SK-N-SH treated with all-trans-retinoic acid at 6 μM for 48 hours (cell line): ENCODE measurements at regions not wholly inside any gene's neighbourhood (a gene's known extent, or its start where the extent isn't known, plus 50 kb on each side); places are given as distances from the start of the nearest gene placed in this dataset.

Experiments used
- ATAC-seq: fragments of 200-7000 bp; cut with Tn5 transposase; 3 replicates; pipeline ENCODE4 v1.9.1; 2020; ENCODE audit warnings: mild to moderate bottlenecking, moderate library complexity
- ARNTL ChIP-seq: fragments of 450-650 bp; formaldehyde crosslinking; IDR thresholded peaks from 2 replicates; pipeline ENCODE4 v1.5.0; 2020; ENCODE audit warnings: low read depth, mild to moderate bottlenecking, moderate library complexity, borderline replicate concordance
- CSDC2 ChIP-seq: fragments of 250-450 bp; sonication (Bioruptor Pico); IDR thresholded peaks from 2 replicates; pipeline ENCODE4 v1.5.0; 2020; ENCODE audit warnings: mild to moderate bottlenecking, moderate library complexity
- ESRRG ChIP-seq: fragments of 250-450 bp; sonication (Bioruptor Pico); IDR thresholded peaks from 2 replicates; pipeline ENCODE4 v1.6.1; 2021; ENCODE audit warnings: mild to moderate bottlenecking
- GLIS3 ChIP-seq: fragments of 250-450 bp; sonication (Bioruptor Pico); IDR thresholded peaks from 2 replicates; pipeline ENCODE4 v1.5.0; 2020; ENCODE audit warnings: mild to moderate bottlenecking, moderate library complexity
- ISL1 ChIP-seq: fragments of 250-450 bp; sonication (Bioruptor Pico); IDR thresholded peaks from 2 replicates; pipeline ENCODE4 v2.1.2; 2022; ENCODE audit warnings: mild to moderate bottlenecking, moderate library complexity
- OSR1 ChIP-seq: fragments of 250-450 bp; sonication (Bioruptor Pico); IDR thresholded peaks from 2 replicates; pipeline ENCODE4 v1.8.0; 2022; ENCODE audit warnings: moderate library complexity, mild to moderate bottlenecking, inconsistent platforms
- PPARA ChIP-seq: fragments of 250-450 bp; sonication (Bioruptor Pico); IDR thresholded peaks from 2 replicates; pipeline ENCODE4 v1.5.0; 2020; ENCODE audit warnings: mild to moderate bottlenecking, borderline replicate concordance
- RARB ChIP-seq: fragments of 250-450 bp; sonication (Bioruptor Pico); IDR thresholded peaks from 2 replicates; pipeline ENCODE4 v1.8.0; 2021; ENCODE audit warnings: mild to moderate bottlenecking, moderate library complexity
- SNAI2 ChIP-seq: fragments of 250-450 bp; sonication (Bioruptor Pico); IDR thresholded peaks from 2 replicates; pipeline ENCODE4 v1.5.0; 2020; ENCODE audit warnings: mild to moderate bottlenecking, moderate library complexity
- TCF4 ChIP-seq: fragments of 250-450 bp; sonication (Bioruptor Pico); IDR thresholded peaks from 2 replicates; pipeline ENCODE4 v1.8.0; 2021; ENCODE audit warnings: mild to moderate bottlenecking, moderate library complexity, borderline replicate concordance
- TOX ChIP-seq: fragments of 250-450 bp; sonication (Bioruptor Pico); IDR thresholded peaks from 2 replicates; pipeline ENCODE4 v1.8.0; 2021; ENCODE audit warnings: mild to moderate bottlenecking, moderate library complexity, borderline replicate concordance
- ZC3H10 ChIP-seq: fragments of 250-450 bp; sonication (Bioruptor Pico); IDR thresholded peaks from 2 replicates; pipeline ENCODE4 v1.5.1; 2021; ENCODE audit warnings: mild to moderate bottlenecking, moderate library complexity
- ZFP3 ChIP-seq: fragments of 250-450 bp; sonication (Bioruptor Pico); IDR thresholded peaks from 2 replicates; pipeline ENCODE4 v1.5.0; 2020; ENCODE audit warnings: mild to moderate bottlenecking, moderate library complexity
- ZFP30 ChIP-seq: fragments of 450-650 bp; formaldehyde crosslinking; IDR thresholded peaks from 2 replicates; pipeline ENCODE4 v1.5.0; 2022; ENCODE audit warnings: mild to moderate bottlenecking, moderate library complexity
- ZNF565 ChIP-seq: fragments of 450-650 bp; formaldehyde crosslinking; conservative IDR thresholded peaks from 2 replicates; pipeline ENCODE4 v1.5.0; 2020; ENCODE audit warnings: low read depth, mild to moderate bottlenecking, moderate library complexity
- ZNF70 ChIP-seq: fragments of 450-650 bp; formaldehyde crosslinking; IDR thresholded peaks from 2 replicates; pipeline ENCODE4 v1.5.0; 2020; ENCODE audit warnings: mild to moderate bottlenecking, moderate library complexity
- ZNF8 ChIP-seq: fragments of 450-650 bp; formaldehyde crosslinking; IDR thresholded peaks from 2 replicates; pipeline ENCODE4 v1.5.0; 2020; ENCODE audit warnings: mild to moderate bottlenecking, moderate library complexity
- TF ChIP-seq, protein P1 (sequence below): fragments of 250-450 bp; sonication (Bioruptor Pico); IDR thresholded peaks from 2 replicates; pipeline ENCODE4 v1.5.1; 2021; ENCODE audit warnings: mild to moderate bottlenecking, moderate library complexity
- TF ChIP-seq, protein P2 (sequence below): fragments of 250-450 bp; sonication (Bioruptor Pico); IDR thresholded peaks from 2 replicates; pipeline ENCODE4 v1.5.1; 2020; ENCODE audit warnings: low read depth, mild to moderate bottlenecking, moderate library complexity
- TF ChIP-seq, protein P3 (sequence below): fragments of 250-450 bp; sonication (Bioruptor Pico); IDR thresholded peaks from 2 replicates; pipeline ENCODE4 v1.5.0; 2020; ENCODE audit warnings: mild to moderate bottlenecking, moderate library complexity
- TF ChIP-seq, protein P4 (sequence below): fragments of 250-450 bp; sonication (Bioruptor Pico); IDR thresholded peaks from 2 replicates; pipeline ENCODE4 v1.8.0; 2021; ENCODE audit warnings: low read depth, mild to moderate bottlenecking, moderate library complexity, borderline replicate concordance
- TF ChIP-seq, protein P5 (sequence below): fragments of 250-450 bp; sonication (Bioruptor Pico); IDR thresholded peaks from 2 replicates; pipeline ENCODE4 v1.8.0; 2020; ENCODE audit warnings: mild to moderate bottlenecking, moderate library complexity, borderline replicate concordance

DNA sequence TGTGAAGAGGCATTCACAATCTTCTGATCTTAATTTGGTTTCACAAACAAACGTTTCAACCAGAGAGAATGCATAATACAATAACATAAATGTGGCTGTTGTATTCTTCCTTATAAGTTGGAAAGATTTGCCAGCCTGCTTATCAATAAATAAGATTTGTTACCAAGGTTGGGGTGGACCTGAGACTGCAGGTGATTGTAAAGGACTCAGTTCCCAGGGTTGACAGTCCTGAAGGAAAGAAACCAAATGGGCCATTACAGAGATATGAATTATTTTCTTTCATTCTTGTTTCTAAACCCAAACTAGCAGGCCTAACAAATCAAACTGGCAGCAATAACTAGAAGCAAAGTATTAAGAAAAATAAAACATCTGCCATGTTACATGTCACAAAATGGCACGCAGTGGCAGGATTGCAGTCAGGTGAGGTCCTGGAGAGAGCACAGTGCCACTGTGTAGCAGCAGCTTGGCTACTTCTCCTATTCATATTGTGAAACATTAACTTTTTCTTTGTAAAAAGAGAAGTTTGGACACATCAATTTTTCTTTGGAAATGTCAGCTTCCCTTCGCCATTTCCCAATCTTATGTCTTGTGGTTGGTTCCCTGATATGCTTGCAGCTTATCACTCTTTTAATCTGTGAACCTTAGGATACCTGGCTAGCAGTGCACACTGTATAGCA lies 133.8 kb upstream of the EMCN start (continued):
- TF ChIP-seq, protein P1, sequence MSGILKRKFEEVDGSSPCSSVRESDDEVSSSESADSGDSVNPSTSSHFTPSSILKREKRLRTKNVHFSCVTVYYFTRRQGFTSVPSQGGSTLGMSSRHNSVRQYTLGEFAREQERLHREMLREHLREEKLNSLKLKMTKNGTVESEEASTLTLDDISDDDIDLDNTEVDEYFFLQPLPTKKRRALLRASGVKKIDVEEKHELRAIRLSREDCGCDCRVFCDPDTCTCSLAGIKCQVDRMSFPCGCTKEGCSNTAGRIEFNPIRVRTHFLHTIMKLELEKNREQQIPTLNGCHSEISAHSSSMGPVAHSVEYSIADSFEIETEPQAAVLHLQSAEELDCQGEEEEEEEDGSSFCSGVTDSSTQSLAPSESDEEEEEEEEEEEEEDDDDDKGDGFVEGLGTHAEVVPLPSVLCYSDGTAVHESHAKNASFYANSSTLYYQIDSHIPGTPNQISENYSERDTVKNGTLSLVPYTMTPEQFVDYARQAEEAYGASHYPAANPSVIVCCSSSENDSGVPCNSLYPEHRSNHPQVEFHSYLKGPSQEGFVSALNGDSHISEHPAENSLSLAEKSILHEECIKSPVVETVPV (CRISPR knock-in tag), result no peak
- TF ChIP-seq OSR1 (CRISPR knock-in tag), result no peak
- no peak for TF ChIP-seq ZFP3 (CRISPR knock-in tag)
- TF ChIP-seq ZFP30 (CRISPR knock-in tag), result no peak
- TF ChIP-seq, protein P2, sequence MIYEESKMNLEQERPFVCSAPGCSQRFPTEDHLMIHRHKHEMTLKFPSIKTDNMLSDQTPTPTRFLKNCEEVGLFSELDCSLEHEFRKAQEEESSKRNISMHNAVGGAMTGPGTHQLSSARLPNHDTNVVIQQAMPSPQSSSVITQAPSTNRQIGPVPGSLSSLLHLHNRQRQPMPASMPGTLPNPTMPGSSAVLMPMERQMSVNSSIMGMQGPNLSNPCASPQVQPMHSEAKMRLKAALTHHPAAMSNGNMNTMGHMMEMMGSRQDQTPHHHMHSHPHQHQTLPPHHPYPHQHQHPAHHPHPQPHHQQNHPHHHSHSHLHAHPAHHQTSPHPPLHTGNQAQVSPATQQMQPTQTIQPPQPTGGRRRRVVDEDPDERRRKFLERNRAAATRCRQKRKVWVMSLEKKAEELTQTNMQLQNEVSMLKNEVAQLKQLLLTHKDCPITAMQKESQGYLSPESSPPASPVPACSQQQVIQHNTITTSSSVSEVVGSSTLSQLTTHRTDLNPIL (CRISPR knock-in tag), result no peak
- TF ChIP-seq ZNF70 (CRISPR knock-in tag), result no peak

DNA sequence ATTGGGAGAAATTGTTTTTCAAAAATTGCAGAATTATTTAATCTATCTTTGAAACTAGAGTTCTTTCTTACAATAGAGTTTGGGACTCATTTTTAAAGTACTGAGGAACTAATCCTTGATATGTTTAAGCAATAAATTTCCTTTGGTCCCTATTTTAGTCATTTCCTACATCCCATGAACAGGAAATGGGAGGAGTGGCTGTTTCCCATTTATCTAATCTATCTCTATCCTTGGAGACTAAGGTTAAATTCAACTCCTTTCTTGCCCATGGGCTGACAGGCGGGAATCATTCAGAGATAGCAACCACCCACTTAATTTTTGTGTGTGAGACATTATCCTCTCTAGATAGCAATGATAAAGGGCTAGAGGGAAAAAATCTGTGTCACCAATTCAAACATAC lies 131.6 kb upstream of the EMCN start:
- ATAC-seq, result no peak
- TF ChIP-seq PPARA (CRISPR knock-in tag) (no peak), TCF4 (CRISPR knock-in tag) (no peak), ZNF8 (no peak), ZFP3 (CRISPR knock-in tag) (no peak), ZNF565 (CRISPR knock-in tag) (no peak), RARB (CRISPR knock-in tag) (no peak), ISL1 (CRISPR knock-in tag) (no peak)

DNA sequence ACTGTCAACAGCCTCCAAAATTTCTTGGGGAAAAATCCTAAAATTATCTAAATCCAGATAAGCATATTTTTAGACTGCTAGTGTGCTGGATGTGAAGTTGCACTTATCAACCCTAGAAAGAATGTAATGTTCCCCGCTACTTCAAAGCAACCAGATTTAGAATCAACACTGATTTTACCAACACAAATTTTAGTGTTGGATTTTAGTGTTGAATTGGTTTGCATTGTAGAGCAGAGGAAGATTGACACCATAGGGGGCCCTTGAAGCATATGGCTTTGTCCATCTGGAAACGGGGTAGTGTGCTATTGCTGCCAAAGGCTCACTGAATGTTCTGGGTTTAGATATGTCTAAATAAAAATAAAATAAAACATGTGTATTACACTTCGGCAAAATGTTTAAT lies 126.3 kb upstream of the EMCN start:
- no peak for ATAC-seq
- no peak for TF ChIP-seq RARB (CRISPR knock-in tag)
- TF ChIP-seq GLIS3, result no peak
- TF ChIP-seq ZC3H10, result no peak
- no peak for TF ChIP-seq TOX (CRISPR knock-in tag)
- TF ChIP-seq, protein P3, sequence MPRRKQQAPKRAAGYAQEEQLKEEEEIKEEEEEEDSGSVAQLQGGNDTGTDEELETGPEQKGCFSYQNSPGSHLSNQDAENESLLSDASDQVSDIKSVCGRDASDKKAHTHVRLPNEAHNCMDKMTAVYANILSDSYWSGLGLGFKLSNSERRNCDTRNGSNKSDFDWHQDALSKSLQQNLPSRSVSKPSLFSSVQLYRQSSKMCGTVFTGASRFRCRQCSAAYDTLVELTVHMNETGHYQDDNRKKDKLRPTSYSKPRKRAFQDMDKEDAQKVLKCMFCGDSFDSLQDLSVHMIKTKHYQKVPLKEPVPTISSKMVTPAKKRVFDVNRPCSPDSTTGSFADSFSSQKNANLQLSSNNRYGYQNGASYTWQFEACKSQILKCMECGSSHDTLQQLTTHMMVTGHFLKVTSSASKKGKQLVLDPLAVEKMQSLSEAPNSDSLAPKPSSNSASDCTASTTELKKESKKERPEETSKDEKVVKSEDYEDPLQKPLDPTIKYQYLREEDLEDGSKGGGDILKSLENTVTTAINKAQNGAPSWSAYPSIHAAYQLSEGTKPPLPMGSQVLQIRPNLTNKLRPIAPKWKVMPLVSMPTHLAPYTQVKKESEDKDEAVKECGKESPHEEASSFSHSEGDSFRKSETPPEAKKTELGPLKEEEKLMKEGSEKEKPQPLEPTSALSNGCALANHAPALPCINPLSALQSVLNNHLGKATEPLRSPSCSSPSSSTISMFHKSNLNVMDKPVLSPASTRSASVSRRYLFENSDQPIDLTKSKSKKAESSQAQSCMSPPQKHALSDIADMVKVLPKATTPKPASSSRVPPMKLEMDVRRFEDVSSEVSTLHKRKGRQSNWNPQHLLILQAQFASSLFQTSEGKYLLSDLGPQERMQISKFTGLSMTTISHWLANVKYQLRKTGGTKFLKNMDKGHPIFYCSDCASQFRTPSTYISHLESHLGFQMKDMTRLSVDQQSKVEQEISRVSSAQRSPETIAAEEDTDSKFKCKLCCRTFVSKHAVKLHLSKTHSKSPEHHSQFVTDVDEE (CRISPR knock-in tag), result no peak
- TF ChIP-seq ESRRG (CRISPR knock-in tag), result no peak
- no peak for TF ChIP-seq ZNF565 (CRISPR knock-in tag)
- TF ChIP-seq PPARA (CRISPR knock-in tag), result no peak
- no peak for TF ChIP-seq ISL1 (CRISPR knock-in tag)
- TF ChIP-seq, protein P4, sequence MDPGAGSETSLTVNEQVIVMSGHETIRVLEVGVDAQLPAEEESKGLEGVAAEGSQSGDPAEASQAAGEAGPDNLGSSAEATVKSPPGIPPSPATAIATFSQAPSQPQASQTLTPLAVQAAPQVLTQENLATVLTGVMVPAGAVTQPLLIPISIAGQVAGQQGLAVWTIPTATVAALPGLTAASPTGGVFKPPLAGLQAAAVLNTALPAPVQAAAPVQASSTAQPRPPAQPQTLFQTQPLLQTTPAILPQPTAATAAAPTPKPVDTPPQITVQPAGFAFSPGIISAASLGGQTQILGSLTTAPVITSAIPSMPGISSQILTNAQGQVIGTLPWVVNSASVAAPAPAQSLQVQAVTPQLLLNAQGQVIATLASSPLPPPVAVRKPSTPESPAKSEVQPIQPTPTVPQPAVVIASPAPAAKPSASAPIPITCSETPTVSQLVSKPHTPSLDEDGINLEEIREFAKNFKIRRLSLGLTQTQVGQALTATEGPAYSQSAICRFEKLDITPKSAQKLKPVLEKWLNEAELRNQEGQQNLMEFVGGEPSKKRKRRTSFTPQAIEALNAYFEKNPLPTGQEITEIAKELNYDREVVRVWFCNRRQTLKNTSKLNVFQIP (CRISPR knock-in tag), result no peak
- TF ChIP-seq, protein P1 (CRISPR knock-in tag), result no peak
- TF ChIP-seq ZFP3 (CRISPR knock-in tag), result no peak
- TF ChIP-seq, protein P5, sequence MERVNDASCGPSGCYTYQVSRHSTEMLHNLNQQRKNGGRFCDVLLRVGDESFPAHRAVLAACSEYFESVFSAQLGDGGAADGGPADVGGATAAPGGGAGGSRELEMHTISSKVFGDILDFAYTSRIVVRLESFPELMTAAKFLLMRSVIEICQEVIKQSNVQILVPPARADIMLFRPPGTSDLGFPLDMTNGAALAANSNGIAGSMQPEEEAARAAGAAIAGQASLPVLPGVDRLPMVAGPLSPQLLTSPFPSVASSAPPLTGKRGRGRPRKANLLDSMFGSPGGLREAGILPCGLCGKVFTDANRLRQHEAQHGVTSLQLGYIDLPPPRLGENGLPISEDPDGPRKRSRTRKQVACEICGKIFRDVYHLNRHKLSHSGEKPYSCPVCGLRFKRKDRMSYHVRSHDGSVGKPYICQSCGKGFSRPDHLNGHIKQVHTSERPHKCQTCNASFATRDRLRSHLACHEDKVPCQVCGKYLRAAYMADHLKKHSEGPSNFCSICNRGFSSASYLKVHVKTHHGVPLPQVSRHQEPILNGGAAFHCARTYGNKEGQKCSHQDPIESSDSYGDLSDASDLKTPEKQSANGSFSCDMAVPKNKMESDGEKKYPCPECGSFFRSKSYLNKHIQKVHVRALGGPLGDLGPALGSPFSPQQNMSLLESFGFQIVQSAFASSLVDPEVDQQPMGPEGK (CRISPR knock-in tag), result no peak
- TF ChIP-seq ARNTL (CRISPR knock-in tag), result no peak
- no peak for TF ChIP-seq SNAI2 (CRISPR knock-in tag)
- TF ChIP-seq CSDC2, result no peak
- TF ChIP-seq, protein P2 (CRISPR knock-in tag), result no peak
- no peak for TF ChIP-seq ZNF8
